NCI-H1694 treated with DMSO at 0.1 percent for 48 hours (cell line): ENCODE measurements at regions not wholly inside any gene's neighbourhood (a gene's known extent, or its start where the extent isn't known, plus 50 kb on each side); places are given as distances from the start of the nearest gene placed in this dataset.

Source experiments
- DNase-seq: peaks from one replicate; lab custom pipeline; 2025; lab: John Stamatoyannopoulos, UW

- no peak for DNase-seq
Observed at GRCh38 chr10:60664859-60665258, 113.4 kb upstream of the CDK1 start.

GRCh38 chr10:60663850-60664249, 114.4 kb upstream of the CDK1 start:
- no peak for DNase-seq

- no peak for DNase-seq
Observed at GRCh38 chr10:60662917-60663614, 115.2 kb upstream of the CDK1 start.

GRCh38 chr10:60661637-60662036, 116.6 kb upstream of the CDK1 start:
- no peak for DNase-seq

GRCh38 chr10:60660625-60661024, 117.7 kb upstream of the CDK1 start:
- DNase-seq, result no peak

GRCh38 chr10:60654813-60655464, 123.3 kb upstream of the CDK1 start:
- no peak for DNase-seq

GRCh38 chr10:60652628-60653027, 125.7 kb upstream of the CDK1 start:
- no peak for DNase-seq

- DNase-seq, result no peak
Observed at GRCh38 chr10:60650378-60650800, 127.9 kb upstream of the CDK1 start.

GRCh38 chr10:60649485-60650377, 128.5 kb upstream of the CDK1 start:
- no peak for DNase-seq

- DNase-seq, result no peak
Observed at GRCh38 chr10:60648761-60649160, 129.5 kb upstream of the CDK1 start.

- DNase-seq, result peak; percentile 64
Observed at GRCh38 chr10:60646966-60647796, 131.1 kb upstream of the CDK1 start.

- no peak for DNase-seq
Observed at GRCh38 chr10:60645980-60646379, 132.3 kb upstream of the CDK1 start.

GRCh38 chr10:60644436-60645130, 133.7 kb upstream of the CDK1 start:
- no peak for DNase-seq

- no peak for DNase-seq
Observed at GRCh38 chr10:60643874-60644273, 134.4 kb upstream of the CDK1 start.

GRCh38 chr10:60629332-60629731, 148.9 kb upstream of the CDK1 start:
- no peak for DNase-seq

GRCh38 chr10:60627778-60628748, 150.2 kb upstream of the CDK1 start:
- no peak for DNase-seq

- DNase-seq, result no peak
Observed at GRCh38 chr10:60626037-60626436, 152.2 kb upstream of the CDK1 start.

- no peak for DNase-seq
Observed at GRCh38 chr10:60623627-60624026, 154.7 kb upstream of the CDK1 start.

- DNase-seq, result no peak
Observed at GRCh38 chr10:60621018-60621417, 157.3 kb upstream of the CDK1 start.

GRCh38 chr10:60618861-60619260, 159.4 kb upstream of the CDK1 start:
- DNase-seq, result no peak
